T-helper 1 cell (primary cell): ENCODE measurements at regions not wholly inside any gene's neighbourhood (a gene's known extent, or its start where the extent isn't known, plus 50 kb on each side); places are given as distances from the start of the nearest gene placed in this dataset.
"Not testable (repeated sequence)": the region's sequence is repeated elsewhere in the genome, so short reads cannot be mapped to it uniquely, and the experiment has no call there.

Source experiments
- DNase-seq, 5 donors: peaks; one replicate each; pipeline ENCODE4 v3.0.0-alpha.2; 2012 to 2020

DNA sequence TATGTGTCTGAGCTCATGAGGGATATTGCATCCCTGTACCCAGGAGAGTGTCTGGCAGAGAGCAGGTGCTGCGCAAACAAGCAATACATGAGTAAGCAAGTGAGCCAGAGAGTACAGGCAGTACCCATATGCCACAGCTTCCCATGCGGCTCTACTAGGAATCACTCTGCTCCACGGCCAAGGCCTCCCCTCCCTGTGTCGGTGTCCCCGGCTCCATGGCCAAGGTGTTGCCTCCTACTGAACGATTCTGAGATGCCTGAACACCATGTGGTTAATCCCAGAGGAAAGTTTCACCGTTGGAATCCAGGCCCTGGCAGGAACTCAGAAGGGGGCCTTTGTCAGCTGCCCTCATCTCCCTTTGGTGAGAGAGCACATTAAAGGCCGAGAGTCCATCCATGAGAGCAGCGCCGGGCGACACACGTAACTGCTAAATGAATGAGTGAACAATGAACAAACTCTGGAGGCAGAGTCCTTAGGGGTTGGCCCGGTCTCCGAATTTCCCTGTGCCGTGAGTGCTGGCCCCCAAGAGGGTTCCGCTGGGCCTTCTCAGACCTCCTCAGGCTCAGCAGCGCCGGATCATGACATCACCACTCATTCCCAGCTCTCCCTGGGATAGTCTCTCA, 136.0 kb upstream of the FAM20C start:
- DNase-seq, result no peak

DNA sequence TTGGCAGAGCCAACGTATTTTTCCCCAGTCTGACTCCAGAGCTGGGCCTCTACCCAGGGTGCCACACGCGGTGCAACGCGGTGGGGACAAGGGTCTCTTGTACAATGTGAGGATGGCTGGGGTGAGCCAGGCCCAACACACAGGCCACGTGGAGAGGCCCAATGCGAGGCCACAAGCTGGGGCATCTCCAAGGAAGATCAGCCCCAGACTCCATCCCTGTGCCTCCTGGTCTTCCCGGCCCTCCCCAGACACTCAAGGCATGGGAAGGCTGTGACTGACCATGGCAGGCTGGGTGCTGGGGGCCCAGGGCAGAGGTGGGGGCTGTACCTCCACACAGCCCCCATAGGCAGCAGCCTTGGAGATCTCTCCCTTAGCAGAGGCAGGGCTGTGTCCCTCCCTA, 135.3 kb upstream of the FAM20C start:
- DNase-seq, result no peak

DNA sequence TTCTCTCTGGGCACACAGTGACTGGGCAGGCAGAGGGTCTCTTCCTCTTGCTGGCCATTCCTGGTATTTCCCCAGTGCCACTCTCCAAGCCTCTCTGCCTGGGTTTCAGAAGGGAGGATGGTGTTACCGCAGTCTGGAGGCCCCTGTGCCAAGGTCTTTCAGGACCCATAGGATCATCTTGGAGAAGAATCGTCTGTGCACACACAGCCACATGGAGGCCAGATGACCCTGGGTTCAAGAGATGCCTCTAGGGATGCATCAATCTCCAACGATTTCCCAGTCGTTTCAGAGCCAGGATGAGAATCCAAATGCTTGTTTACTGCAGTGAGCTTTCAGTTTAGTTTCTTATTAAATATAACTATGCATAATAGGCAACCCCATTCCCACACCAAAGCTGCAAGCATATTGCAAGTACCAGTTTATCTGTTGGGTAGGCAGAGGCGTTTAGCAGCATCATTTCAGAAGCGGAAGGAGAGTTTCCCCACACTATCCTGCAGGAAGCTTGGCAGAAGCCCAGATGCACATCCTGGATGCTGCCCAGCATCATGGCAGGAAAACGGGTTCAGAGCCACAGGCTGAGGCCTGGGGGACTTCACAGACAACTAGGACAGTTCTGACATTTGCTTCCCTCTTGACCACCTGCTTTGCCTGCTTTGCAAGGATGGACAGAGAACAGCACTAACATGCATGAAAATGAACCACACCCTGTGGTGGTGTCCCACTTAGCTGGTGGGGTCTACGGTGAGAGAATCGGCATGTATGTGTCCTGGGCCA, 134.7 kb upstream of the FAM20C start:
- no peak for DNase-seq

DNA sequence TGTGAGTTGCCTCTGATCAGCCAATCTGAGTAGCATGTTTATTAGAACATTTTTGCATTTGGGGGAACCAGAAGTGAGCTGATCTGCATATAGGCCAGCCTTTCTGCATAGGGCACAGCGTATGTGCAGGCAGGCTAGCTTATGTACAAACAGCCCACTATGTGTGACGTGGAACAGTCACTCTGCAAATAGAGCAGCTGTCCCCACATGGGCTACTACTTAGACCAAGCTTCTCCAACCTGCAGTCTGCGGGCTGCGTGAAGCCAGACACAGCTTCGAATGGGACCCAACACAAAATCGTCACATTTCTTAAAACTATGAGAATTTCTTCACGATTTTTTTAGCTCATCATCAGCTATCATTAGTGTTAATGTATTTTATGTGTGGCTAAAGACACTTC, 134.1 kb upstream of the FAM20C start:
- DNase-seq, result no peak

DNA sequence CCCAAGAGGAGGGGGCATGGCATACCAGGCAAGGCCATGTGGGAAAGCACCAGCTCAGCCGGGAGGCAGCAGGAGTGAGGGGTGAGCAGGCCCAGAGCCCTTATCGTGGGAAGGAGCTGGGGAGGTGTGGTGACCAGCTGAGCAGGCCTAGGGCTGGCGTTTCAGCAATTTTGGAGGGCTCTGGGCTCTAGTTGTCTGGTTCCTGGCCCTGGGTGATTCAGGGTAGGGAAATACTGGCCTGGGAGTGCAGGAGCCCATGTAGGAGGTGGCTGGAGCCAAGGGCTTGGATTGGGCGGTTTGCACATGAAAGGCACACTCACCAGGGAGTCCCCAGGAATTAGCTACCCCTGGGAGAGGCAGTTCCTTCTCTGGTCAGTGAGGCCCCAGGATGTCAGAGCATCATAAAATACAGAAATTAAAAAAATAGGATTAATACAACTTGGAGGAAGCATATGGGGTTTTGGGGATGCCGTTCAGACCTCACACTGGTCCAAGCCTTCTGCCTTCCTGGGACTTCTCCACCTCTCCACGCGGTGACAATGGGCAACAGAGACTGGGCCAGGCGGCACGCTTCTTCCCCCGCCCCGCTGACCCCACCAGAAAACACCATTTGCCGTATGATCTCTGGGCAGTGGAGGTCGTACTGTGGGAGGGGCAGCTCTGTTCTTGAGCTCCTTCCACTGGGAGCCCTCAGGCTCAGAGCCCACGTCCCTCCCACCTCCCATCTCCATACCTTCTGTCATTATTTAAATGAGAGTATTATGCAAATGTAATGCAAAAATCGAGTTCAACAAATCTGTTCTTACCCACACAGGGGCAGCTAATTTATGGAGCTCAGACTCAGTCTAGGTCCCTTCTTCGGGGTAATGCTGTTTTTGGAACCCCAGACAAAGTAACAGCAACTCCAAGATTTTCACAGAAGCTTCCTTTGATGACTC, 133.0 kb upstream of the FAM20C start:
- no peak for DNase-seq

DNA sequence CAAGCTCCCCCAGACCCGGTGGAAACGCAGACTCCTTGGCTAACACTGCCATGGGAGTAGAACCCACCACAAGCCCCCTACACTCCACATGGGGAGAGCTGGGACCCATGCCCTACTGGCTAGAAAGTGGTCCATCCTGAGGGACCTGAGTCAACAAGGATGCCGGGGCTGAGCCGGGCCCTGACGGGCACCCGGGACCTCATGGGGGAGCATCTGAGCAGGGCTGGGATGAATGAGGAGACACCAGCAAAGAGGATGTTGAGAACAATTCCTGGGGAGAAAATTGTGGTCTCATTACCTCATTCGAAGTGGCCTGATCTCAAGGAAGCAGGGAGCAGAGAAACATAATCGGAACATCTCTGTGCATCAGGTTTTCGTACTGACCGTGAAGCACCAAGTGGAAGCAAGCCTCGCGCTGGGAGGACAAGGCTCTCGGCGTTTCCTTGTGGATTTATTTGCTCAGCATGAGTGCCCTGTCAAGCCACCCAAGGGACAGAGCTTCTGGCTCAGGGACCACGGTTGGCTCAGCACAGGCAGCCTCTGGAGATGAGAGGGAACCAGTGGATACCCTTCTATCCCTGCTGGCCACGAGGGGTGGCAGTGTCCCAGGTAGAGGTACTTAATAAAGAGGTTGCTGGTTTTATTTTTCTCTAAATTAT, 132.2 kb upstream of the FAM20C start:
- DNase-seq, result no peak

DNA sequence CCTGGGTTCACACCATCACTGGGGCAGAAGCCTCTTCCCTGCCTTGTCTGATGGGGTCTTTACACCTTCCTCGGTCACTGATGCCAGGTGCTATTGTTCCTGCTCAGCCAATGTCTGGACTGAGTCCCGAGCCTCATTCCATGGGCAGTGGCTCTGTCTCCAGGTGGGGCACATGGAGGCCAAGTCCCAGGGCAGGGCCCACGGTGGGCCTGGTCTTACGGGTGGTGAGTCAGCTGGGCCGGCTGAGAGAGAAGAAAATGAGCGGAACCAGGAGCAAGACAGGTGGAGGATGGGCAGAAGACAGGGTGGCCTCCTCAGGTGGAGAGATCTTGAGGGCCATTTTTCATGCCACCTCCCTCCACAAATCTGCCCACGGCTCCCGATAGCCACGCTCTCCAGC, 131.7 kb upstream of the FAM20C start:
- DNase-seq, result no peak

DNA sequence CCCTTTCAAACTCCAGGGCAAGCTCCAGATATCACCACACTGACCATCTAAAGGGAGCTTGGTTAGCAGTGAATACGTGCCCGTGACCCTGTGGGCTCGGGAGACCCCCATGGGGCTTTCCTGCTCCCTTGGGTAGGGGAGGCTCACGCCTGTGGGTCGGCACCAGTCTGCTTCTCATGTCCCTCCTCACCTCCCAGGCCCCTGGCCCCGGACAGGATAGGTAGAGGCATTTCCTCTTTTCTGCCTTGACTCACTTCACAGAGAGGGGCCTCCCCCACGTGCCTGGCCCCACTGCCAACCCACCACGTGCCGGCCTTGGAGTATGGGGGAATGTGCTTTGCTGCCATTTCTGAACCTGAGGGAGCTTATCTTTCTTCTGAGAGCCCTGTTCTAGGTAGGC, 131.3 kb upstream of the FAM20C start:
- no peak for DNase-seq

DNA sequence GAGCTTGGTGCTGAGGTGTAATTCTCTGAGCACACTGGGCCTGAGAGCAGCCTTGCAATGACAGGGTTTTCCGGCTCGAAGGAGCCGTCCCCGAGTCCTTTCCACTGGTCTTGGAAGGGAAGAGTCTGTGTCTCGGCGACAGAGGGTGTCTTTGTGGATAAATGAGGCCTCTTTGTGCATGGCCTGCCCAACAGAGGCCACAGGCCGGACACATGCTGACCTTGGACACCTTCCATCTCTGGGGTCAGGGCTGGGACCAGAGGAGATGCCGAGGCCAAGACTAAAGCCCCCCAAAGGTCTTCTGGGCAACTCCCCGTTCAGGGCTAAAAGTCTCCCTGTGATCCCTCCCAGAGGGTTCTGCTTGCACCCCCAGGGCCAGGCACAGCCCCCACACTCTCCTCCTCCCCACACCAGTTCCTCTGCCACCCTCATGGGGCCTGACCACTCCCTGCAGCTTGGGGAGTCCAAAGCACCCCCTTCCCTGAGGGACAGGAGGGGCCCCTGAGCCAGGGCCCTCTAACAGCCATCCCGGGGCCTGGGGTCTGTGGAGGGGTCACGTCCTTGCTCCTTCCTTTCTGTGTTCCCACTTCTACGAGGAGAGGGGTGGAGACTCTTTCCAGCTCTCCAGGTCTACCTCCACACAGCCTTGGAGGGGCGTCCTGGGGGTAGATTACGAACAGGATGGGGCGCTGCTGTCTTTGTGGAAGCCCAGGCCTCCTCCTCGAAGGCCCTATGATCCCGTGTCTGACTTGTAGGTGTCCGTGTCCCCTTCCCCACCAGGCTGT, 130.6 kb upstream of the FAM20C start:
- DNase-seq, result no peak

DNA sequence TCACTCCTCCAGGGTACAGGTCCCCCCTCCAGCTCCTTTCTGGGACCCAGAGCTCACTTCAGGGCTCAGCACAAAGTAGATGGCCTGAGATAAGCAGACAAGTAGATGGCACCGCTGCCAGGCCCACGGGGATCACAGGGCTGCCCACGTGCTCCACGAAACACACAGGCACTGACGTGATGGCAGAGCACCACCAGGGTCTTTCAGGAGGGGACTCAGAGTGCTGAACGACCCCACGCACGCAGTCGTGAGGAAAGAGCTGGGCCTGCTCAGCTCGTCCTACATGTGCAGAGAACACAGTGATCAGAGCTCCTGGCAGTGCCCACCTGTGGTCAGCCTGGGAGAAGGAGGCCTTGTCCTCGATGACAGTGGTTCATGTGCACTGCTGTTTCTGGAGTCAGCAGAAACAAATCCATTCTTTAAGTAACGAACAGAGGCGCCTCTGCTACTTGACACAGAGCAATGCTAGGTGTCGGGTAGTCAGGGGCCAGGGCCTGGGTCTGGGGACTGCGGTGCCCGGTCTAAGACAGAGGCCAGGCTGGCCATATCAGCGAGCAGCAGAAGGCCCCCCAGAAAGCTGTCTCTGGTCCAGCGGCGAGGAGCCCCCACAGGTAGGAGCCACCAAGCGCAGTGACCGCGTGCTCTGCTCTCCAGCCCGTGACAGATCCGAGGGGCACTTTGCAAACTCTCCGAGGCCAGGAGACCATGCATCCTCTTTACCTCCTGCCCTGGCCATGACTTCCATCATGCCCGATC, 129.8 kb upstream of the FAM20C start:
- DNase-seq, result no peak

DNA sequence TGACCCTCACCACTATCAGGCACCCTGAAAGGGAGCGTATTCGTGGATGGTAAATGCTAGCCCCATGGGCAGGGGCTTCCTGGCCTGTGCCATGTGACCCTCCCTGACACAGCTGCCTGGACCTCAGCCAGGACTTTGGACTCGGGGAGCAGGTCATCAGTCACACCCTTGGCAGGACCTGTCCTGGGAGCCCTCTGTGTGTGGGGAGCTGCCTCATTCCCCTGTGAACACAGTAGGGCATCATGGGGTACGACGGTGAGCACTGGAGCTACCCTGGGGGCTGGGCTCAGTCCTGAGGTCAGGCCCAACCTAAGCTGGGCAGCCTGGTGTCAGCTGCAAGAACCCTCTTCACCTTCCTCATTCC, 129.3 kb upstream of the FAM20C start:
- no peak for DNase-seq

DNA sequence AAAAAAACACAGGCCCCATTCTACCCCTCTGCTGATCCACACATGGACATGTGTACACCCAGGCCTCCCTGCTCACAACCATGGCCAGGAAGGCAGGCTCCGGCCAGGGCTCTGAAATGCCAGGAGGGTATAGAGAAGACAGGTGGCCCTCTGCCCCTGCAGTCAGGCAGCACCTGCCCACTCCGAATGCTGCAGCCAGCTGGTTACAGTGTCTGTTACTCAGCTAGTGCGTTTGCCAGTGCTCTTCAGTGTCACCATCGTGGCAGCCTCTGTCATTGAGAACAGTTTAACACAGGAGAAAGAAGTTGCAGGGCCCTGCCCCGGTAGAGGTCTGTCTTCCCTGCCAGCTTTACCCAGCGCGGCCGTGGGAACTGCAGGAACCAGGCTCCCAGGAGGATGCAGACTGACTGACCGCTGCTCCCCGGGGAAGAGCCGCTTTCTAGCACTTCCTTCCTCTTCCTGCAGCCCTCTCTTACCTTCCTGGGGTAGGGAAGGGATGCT, 128.8 kb upstream of the FAM20C start:
- no peak for DNase-seq

DNA sequence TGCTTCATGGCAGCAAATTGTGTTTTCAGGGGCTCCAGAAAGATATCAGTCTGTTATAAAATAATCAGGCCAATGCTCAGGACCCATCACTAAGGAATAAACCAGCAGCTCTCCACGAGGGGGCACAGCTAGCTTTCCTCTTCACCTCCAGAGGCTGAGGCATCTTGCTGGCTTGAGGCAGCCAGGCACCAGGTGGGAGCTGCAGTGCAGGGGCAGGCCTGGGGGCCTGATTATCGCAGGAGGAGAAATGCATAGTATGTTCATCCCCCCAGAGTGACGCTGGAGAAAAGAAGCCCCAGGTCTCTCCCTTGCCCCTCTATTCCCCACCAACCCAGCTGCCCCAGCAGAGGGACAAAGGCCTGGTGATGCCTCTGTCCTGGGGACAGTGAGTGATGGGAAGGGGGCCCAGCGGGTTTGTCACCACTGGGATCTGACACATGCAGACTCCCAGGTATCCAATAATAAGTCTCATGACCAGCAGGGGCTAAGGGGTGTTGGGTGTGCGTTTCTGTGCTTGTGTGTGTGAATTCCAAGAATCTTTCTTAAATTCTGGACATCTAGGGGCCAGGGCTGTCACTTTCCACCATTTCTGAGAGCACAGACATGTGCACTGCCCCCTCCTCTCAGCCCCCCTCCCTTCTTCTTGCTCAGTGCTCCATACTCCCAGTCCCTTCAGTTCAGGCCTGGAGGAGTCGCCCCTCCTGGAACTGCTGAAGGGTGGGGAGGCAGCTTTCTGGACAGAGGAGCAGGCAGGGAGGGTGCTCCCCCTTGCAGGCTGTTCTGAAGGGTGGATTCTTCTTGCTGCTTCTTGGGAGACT, 128.1 kb upstream of the FAM20C start:
- DNase-seq, result no peak

DNA sequence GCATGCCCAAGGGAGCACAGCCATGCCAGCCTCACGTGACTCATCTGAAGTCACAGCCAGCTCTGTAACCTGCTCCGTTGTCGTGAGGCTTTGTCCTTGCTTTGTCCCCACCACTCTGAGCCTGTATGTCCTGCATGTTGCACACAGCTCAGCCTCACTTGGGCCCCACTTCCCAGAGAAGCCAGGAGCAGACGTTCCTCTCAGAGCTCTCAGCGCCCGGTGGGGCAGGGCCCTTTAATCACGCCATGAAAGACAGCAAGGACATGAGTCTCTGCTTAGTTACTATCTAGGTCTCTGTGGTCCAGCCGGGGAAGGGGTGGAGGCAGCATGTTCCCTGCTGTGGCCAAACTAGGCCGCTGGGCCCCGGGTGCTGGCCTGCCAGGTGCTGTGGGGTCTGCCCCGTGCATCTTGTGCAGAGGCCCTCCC, 127.4 kb upstream of the FAM20C start:
- DNase-seq, result no peak

DNA sequence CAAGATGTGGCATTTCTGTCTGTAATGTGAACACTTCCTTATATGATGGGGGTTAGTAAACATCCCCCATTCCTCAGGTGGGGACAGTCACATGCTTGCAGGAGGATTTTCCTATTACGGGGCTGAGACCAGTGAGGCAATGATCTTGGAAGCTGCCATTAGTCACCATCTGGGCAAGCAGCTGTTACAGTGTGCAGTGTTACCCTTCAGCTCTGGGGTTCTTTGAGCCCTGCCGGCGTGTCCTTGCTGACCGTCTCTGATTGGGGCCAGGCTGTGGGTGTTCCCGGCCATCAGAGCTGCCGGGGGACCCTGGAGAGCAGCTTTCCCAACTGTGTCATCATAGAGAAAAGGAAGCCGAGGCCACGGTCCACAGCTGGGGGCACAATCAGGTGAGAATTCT, 126.8 kb upstream of the FAM20C start:
- no peak for DNase-seq

DNA sequence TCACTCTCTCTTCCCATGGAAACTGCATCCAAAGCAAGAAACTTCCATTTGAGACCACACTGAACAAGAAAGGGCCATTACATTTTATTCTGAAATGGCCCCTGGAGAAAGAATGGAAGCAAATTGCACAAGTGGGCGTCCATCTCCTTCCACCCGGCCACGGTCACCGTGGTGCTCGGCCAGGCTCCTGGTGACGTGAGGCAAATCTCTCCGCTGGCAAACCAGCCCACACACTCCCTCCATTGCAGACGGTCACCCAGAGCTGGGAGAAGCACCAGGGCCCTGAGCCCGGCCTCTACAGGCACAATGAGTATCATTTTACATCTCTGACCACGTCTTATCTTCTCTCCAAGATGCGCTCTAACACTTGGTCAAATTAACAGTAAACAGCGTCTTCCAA, 126.1 kb upstream of the FAM20C start:
- no peak for DNase-seq

DNA sequence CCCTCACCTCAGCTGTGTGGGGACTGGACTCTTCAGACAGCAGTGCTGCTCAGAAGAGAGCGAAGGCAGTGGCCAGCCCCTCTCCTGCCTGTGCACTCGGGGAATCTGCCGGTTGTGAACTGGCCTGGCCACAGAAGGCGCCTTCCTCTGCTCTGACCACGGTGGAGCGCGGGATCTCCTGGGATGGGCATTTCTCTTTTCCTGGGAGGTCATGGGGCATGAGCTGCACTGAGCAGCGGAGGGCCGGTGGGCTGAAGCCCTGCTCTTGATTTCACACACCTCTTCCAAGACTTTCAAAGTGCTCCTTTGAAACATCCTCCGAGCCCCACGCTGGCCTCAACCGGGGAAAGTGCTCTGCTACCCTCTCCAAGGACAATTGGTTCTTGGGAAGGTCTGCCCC, 125.6 kb upstream of the FAM20C start:
- DNase-seq, result no peak

DNA sequence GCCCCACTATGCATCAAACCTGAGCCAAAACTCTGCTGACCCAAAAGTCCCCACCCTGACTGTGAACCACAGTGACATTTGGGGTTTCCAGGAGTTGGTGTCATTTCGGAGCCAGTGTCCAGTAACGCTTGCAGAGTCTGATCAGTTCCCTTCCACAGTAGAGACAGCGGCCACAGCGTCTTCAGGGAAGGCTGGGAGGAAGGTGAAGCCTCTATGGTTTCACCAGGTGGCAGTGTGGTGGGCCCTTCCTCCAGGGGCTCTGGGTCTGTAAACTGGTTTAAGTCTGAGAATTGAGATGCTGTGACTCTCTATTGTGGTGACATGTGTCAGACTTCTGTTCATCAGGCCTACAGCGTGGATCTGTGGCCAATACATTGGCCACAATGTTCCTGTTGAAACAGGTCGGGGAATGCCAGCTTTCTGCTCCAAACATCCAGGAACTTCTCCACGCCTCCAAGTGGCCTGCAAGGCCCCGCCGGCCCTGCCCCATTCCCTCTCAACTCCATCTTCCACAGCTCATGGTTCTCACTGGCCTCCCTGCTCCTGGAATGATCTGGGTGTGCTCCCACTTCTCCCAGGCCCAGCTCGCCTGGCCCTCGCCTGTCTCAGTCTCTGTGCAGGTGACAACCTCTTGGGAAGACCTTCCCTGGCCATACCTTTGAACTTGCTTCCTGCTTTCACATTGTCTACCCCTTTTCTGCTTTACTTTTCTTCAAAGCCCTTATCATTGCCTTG, 124.5 kb upstream of the FAM20C start:
- no peak for DNase-seq

DNA sequence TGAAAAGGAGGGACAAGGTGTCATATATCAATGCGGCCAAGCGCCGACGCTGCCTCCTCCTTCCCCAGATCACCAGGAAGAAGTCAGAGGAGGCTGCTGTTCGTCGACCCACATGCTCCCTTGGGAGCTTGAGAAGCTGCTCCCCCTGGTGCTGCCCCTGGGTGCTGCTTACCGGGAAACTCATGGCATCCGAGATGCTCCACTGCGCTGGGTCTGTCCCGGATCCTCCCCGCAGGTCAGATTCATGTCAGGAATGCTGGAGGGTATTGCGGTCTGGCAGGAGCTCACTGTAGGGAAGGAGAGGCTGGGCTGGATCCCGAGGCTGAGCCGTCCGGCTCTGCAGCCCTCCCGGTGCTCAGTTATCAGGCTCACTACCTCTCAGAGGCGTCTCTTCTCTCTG, 123.7 kb upstream of the FAM20C start:
- no peak for DNase-seq

DNA sequence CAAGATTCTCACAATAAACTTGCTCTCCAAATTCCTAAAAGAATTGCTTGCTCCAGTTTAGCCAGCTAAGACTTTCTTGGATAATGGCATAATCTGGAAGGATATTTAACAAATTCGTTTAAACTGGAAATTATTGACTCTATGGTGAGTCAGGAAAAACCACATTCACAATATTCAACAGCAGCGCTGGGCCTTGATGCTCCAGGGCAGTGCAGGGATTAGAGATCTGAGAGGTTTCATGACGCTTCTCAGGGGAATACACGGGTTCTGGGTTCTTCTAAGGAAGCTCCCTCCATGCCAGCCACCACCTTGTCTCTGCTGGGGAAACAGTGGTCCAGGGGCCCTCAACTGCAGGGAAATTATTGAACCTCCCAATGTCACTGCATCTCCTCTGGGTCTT, 123.3 kb upstream of the FAM20C start:
- not testable (repeated sequence) for DNase-seq
